NCI-H446 treated with DMSO at 0.1 percent for 48 hours (cell line): ENCODE measurements at regions not wholly inside any gene's neighbourhood (a gene's known extent, or its start where the extent isn't known, plus 50 kb on each side); places are given as distances from the start of the nearest gene placed in this dataset.
A peak's percentile ranks its signal among the peaks of the same experiment; 100 is the strongest.

Experiments
- DNase-seq: peaks from one replicate; lab custom pipeline; 2025; lab: John Stamatoyannopoulos, UW

DNA sequence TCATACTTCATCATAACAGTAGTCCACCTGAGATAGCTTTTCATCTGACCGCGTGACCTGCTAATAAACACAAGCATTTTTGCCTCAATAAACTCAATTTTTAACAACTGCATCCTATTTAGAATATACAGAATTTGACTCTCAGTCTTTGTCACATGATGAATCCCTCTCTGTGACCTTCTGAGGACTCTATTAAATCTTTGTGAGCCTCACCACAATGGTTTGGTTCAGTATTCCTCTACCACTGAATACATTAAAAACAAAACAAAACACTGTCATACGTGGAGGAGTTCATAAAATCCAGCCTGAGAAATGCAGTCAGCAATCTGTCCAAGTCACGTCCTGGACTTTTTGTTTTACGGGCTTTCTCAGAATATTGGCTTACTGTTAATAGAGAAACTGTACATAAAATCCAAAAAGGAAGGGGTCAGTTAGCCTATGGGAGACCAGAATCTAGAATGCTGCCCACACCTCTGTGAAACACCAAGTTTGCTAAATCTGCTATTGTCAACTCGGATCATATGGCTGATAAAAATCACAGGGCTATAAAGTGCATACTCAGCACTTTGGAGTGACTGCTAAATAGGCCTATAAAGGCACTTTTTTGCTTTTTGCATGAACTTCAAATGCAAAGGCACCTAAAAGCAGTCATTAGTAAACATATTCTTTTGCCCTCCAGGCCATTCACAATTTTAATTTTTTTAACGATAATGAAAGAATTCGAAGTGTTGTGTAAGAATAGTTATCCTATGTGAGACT lies 190.3 kb upstream of the HDDC2 start:
- no peak for DNase-seq

DNA sequence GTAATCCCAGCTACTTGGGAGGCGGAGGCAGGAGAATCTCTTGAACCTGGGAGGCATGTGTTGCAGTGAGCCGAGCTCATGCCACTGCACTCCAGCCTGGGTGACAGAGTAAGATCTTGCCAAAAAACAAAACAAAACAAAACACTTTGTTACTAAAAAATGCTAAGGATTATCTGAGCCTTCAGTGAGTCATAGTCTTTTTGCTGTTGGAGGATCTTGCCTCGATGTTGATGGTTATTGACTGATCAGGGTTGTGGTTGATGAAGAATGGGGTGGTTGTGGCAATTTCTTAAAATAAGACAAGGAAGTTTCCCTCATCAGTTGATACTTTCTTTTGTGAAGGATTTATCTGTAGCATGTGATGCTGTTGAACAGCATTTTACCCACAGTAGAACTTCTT lies 196.8 kb upstream of the HDDC2 start:
- DNase-seq, result no peak

DNA sequence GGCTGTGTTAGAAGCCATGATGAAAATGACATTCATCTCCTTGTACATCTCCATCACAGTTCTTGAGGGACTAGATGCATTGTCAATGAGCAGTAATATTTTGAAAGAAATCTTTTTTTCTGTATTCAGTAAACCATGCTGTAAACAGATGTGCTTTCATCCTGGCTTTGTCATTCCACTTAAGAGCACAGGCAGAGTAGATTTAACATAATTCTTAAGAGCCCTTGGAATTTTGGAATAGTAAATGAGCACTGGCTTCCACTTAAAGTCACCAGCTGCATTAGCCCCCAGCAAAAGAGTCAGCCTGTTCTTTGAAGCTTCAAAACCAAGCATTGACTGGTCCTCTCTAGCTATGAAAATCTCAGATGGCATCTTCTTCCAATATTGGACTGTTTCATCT lies 197.8 kb upstream of the HDDC2 start:
- no peak for DNase-seq

DNA sequence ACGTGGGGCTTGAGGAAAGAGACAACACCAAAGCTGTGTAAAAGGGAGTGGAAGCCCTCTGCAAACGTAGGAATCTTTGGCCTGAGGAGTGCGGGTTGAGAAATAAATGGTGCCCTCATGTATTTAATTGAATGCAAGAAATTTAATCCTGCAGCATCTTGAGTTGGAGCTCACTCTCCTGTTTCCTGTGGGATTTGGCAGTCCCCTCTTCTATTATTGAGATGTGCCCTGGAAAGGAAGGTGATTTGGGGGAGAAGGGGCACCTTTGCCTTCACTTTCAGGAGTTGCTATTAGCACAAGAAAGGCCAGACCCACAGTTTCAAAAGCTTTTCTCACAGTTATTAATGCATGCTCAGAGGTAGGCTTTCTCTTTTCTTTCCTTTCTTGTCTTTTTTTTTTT lies 201.4 kb upstream of the HDDC2 start:
- no peak for DNase-seq

DNA sequence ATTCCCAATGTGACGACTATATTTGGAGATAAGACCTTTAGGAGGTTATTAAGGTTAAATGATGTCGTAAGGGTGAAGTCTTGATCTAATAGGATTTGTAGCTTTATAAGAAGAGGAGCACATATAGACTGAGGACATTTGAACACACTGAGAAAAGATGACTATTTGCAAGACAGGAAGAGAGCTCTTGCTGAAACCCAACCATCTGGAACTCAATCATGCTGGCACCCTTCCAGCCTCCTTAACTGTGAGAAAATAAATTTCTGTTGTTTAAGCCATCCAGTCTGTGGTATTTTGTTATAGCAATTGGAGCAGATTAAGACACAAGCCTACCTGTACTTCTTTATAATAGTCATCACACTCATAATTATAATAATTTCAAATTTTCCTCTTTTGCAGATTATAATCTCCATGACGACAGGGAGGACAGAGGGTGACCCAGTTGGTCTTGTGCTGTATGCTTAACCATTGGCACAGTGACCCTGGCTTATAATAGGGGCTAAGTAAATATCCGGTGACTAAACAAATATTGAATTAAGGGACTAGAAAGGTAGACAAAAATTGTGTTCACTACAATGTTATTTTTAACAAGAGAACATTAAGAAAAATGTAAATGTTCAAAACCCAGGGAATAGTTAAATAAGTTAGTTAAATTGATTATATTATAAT lies 206.4 kb upstream of the HDDC2 start:
- peak; percentile 57 for DNase-seq

DNA sequence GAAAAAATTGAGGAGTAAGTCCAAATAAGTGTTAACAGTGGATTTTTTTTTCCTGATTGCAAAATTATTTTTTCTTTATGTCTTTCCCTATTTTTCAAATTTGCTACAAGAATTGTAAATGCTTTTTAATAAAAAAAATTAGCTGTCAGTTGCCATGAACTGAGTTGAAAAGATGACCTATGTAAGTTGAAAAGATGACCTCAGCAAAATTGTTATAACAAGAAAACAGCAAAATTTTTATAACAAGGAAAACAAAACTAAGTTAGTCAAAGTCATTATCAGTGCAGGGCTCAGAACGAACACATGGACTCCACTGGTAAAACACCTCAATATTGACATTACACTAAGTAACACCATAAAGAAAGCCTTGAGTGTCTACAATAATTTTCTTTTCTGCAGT lies 207.0 kb upstream of the HDDC2 start:
- DNase-seq, result no peak

DNA sequence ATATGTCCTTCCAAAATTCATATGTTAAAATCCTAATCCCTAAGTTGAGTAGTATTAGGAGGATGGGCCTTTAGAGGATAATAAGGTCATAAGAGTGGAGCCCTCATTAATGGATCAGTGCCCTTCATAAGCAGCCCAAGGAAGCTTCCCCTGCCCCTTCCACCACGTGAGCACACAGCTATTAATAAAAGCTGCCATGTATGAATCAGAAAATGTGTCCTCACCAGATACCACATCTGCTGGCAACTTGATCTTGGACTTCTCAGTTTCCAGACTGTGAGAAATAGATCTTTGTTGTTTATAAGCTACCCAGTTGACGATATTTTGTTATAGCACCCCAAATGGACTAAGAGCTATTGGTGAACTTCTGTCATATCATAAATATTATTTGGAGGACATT lies 207.7 kb upstream of the HDDC2 start:
- DNase-seq, result no peak

DNA sequence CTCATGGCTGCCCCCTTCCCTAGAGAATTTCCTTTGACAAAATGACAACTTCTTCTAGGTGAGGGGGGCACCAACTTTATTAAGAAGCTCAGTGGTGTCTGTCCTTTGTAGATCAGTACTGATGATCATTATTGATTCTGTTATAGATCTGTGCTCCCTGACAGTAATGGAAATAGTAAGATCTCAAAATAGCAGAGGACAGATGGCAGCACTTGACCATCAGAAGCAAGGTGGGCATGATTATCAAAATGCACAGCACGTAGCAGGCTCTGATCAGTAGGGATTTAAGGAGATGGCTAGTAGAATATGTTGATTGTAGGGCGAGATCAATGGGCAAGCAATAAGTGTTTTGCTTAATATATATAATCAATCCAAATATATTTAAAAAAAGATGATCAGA lies 208.6 kb upstream of the HDDC2 start:
- DNase-seq, result no peak

DNA sequence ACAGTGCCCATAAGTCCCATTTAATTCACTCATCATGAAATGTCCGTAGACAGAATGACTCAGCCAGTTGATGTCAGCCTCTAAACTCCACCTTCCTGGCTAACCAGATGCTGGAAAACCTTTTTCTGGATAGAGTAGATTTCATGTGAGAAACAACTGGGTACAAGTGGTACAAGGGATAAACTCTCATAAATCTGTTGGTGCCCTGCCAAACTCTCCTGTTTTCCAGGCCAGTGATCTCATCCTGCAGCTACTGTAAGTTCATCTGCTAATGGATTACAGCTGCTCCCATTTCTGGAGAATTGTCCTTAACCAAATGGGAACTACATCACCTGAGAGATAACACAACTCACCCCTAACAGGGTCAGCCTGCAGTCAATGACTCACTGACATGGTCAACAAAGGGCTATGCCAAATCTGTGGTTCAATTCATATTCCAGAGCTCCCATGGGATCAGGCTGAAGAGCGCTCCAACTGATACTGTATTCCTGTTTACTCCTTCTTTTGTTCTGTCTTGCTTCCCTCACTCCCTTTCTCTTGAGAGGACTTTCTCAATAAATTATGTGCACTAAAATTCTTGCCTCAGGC lies 210.1 kb upstream of the HDDC2 start:
- peak; percentile 6 for DNase-seq

DNA sequence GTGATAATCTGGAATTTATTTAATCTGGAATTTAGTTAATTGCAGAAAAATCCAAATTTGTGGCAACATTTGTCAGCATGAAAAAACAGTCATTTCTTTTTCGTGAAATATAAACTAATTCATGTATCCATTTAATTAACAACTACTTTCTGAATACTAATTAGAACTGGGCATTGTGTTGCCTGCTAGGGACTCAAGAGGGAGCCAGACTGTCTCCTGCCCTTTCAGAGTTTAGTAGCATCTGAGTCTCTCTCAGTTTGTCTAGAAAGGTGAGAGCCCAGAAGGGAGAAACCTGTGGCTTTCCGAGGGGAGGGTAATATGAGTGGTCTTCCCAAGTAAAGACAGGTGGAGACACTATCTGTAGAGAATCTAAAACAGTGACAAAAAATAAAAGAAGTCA lies 210.9 kb upstream of the HDDC2 start:
- DNase-seq, result no peak

DNA sequence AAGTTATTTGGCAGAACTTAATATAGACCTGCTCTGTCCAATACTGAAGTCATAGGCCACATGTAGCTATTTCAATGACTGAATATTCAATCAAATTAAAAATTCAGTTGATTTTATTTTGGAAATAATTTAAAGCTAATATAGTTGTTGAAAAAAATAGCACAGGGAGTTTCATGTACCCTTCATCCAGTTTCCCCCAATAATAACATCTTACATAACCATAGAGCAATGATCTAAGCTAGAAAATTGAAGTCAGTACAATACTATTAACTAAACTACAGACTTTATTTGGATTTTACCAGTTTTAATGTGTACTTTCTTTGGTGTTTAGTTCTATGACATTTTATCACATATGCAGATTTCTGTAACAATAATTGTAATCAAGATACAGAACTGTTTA lies 212.2 kb upstream of the HDDC2 start:
- DNase-seq, result no peak

DNA sequence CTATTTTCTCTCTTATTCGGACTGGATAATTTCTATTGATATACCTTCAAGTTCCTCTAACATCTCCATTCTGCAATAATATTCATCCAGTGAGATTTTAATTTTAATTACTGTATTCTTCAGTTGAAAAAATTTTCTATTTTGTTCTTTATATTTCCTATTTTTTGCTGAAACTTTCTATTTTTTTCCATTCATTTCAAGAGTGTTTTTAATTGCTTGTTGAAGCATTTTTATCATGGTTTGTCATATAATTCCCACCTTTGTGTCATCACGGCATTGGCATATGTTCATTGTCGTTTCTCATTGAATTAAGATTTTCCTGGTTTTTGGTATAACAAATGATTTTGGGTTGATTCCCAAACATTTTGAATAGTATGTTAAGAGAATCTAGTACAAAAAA lies 214.9 kb upstream of the HDDC2 start:
- DNase-seq, result no peak

DNA sequence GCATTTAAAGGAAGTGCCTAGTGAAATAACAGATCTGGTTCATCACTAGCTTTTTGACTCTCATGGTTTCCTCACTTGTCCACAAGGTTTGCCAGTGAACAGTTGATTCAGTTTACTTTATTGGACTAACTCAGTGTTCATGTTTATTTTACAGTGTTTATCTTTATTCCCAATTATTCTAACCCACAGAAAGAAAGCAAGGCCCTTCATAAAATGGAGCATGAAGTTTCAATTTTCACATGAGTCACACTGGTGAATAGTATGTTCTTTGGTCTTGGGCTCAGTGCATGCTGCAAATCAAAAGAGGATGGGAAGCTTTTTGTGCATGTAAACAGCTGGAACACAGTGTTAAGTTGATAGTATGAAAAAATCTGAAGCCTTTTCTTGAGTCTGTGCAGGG lies 217.6 kb upstream of the HDDC2 start:
- no peak for DNase-seq

DNA sequence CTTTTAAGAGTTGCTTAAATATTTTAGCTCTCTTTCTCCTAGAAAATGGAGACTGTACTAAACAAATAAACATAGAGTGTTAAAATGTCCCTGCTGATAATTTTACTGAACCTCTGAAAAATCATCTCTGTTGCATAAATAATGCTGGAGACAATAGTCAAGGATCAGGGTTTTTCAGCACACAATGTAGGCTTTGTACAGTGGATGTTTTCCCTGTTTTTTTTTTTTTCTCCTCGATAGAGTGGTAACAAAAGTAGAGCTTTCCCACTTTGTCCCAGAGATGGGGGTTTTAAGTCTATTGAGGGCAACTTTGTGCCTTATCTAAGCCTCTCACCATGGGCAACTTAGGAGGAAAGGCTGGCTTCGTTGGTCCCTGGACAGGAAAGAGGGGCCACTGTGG lies 222.6 kb upstream of the HDDC2 start:
- DNase-seq, result no peak

DNA sequence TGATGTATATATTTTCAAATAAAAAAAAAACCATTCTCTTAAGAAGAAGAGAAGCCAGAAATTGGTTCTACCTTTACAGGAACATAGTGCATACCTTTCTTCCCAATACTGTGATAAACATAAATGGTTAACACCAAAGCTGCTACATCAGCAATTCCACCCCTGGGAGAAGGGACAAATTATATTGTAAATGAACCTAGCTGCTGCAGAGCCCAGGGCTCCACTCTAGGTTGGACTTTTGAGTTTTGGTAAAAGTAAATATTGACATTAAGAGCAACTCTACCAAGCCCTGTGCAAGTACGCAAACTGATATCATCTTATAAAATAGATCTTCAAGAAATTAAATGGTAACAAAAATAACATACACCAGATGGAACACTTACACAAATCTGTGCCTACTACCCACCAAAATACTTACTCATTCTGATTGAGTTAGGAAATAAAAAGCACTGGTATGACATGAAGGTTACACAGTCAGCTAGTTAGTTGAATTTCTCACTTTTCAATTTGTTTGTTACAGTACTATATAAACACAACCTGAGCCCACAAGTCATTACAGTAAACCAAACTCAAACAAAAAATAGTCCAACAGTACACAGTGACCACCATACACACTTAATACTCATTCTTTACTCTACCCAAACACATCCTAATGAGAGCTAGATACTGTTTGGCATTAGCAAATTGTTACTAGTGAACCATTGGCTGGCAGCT lies 223.3 kb upstream of the HEY2 start:
- no peak for DNase-seq

DNA sequence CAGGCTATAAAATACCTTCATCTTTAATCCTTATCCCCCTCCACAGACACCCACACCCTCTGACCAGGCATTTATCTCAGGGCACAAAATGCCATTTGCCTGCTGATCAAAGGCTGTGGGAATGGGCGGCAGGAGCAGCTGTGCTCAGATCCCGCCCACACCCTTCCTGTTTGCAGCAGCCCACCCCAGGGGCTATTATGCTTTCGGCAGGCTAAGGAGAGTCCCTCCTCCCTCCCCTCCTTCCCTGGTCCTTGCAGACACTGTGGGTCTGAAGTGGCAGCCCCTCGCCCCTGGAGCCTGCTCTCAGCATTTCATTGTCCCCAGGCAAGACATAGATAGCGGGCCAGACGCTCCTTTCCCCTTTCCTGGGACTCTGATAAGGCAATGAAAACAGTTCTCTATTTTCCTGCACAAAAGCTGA lies 220.8 kb upstream of the HEY2 start:
- DNase-seq, result no peak

DNA sequence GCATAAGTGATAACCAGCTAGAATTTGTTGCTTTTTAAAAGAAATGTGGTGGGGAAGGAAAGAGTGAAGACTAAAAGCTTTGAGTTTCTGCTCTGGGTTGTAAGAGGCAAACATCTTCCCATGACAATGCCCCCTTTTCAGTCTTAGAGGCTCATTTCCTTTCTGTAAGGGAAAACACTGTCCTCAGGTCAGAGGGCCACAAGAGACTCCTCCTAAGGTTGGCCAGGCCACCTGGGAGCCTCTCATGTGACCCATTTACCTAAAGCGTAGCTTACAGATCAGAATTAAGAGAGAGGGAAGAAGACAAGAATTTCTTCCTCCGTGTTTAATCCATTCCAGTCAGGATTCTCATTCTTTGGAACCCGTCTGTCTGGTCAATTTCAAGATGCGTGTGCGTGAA lies 220.4 kb upstream of the HEY2 start:
- DNase-seq, result no peak

DNA sequence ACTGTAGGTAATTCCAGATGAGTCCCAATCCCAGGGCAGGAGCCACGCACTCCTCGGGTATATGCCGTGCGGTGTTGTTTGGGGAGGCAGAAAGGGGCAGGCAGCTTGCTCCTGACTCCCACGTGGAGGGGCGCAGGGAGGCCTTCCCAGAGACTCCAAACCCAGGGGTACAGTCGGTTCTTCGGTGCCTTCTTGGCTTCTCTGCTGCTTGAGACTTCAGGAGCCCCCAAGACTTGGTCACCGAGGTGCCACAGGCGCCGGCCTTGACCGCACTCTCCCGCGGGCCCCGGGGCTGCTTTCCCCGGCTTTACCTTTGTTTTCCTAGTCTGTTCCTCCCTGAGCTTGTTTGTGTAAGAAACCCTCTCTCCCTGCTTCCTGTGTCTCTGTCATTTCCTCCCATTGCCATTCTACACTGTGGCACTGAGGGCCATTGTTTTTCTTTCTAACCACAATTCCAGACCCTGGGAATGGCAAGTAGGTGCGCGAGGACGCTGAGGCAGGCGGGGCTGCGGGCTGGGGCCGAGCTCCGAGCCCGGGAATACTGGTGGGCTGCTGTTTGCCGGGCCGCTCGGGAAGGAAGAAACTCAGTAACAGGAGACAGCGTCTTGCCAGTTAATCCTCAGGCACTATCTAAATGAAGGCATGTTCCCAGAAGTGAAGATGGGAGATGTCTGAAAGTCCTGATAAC lies 215.6 kb upstream of the HEY2 start:
- no peak for DNase-seq

DNA sequence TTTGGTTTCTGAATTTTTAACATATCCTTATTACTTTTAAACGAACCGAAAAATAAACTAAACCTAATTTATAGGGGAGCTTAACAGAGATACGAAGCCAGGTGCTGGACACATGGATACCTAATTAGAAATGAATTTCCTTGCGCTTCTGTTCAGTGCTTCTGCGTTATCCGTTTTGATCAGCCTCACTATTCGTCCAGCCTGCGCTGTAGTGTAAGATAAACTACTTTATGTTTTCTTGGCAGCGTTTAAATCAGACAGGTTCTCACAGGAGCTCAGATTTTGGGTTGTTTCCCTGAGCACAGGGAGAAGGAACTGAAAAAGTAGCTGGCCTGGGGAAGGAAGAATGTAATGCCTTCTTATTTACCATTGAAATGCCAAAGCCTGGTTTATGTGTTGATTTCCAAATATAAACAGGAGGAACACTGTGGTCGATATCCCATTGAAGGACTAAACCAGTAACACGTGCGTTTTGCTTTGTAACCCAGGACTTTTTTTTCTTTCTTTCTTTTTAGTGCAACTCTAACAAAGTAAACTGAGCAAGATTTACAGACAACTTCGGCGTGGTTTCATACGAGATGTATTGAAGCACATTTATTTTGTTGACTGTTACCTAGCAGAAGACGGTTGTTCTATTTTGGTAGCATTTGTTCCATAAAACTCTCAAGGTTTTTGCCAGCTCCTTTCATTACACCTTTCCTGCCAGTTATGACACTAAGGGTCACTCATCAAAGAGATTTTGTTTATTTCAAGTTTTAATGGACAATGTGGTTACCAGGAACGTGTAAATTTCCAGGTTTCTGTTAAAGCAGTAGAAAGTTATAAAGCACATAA lies 214.8 kb upstream of the HEY2 start:
- no peak for DNase-seq

DNA sequence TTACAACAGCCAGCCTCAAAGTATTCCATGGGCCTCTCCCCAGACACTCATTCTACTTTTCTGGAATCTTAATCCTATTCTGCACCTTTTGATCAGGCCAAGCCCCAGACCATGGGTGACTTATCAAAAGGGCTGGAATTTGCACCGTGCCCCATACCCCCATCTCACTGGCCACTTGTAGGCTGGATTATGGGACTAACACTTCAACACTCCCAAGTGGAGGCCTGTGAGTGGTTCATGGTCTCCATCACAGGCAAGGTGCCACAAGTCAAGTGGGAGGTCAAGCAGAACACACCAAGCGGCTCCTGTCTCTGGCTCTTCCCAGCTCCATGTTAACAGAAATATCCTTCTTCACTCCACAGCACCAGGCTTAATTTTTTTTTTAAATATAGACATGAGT lies 212.3 kb upstream of the HEY2 start:
- DNase-seq, result no peak

DNA sequence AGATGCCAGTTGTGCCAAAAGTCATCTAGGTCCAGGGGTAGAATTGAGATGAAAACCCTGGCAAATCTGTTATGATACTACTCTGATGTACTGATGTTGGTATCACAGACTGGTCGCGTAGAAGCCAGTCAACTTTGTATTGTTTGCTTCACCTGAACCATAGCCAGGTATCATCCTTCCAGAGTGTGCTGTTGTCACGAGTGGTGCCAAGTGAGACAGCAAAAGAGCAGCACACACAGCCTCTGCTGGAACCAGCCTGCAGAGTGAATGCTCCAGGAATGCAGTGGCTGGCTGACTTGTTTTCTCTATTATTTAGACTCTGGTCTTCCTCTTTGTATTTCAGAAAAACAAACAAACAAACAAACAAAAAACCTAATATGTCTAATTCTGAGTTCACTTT lies 209.5 kb upstream of the HEY2 start:
- DNase-seq, result no peak
